ENCODE measurements at regions not wholly inside any gene's neighbourhood (a gene's known extent, or its start where the extent isn't known, plus 50 kb on each side); places are given as distances from the start of the nearest gene placed in this dataset.

DNA sequence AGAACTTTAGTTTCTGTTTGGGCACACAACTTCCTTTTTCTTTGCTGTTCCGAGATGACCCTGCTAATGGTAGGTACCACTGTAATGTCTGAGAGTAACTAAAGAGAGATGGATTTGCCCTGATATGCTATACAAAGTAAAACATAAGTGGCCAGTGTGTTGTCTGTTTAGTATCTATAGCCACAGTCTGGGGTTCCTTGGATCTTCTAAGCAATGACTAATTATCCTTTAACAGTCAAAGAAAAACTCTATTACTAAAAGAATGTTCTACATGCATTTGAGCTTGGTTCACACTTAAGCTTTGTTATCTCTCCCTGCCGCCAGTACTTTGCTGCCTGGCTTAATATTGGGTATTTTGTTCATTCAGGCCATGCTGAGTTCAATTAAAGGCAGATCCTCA, 1051.9 kb upstream of the FLRT2 start:
- no peak for TF ChIP-seq CTCF (IDR thresholded peaks at IDR 0.05)
- no peak for TF ChIP-seq POLR2A (IDR thresholded peaks at IDR 0.05)
